GM23338 (cell line): ENCODE measurements at regions not wholly inside any gene's neighbourhood (a gene's known extent, or its start where the extent isn't known, plus 50 kb on each side); places are given as distances from the start of the nearest gene placed in this dataset.

Experiments
- ATAC-seq: fragments of 200-7000 bp; cut with Tn5 transposase; 3 replicates; pipeline ENCODE4 v1.9.1; 2020
- DNase-seq: peaks from one replicate; pipeline ENCODE4 v3.0.0-alpha.2; 2015; ENCODE audit warnings: low spot score
- H2AFZ ChIP-seq: fragments of 200-600 bp; sonication (generic); 2 replicates; pipeline ENCODE4 v1.8.0; 2016; ENCODE audit warnings: antibody characterized with exemption, mild to moderate bottlenecking, moderate library complexity
- H3F3A ChIP-seq: fragments of 200-600 bp; sonication (generic); replicated peaks from 2 replicates; pipeline ENCODE4 v1.8.0; 2017; ENCODE audit warnings: antibody characterized with exemption, mixed run types, low read depth
- H3K27ac ChIP-seq: fragments of 200-600 bp; sonication (generic); 2 replicates; pipeline ENCODE4 v1.6.1; 2016; ENCODE audit warnings: low read depth
- H3K27me3 ChIP-seq: fragments of 200-600 bp; sonication (generic); 2 replicates; pipeline ENCODE4 v1.8.0; 2016; ENCODE audit warnings: mild to moderate bottlenecking, mixed run types, moderate library complexity; ENCODE audit not compliant: insufficient read depth
- H3K36me3 ChIP-seq: fragments of 200-600 bp; sonication (generic); 2 replicates; pipeline ENCODE4 v1.8.0; 2016; ENCODE audit warnings: mild to moderate bottlenecking; ENCODE audit not compliant: insufficient read depth
- H3K4me1 ChIP-seq: fragments of 200-600 bp; sonication (generic); 2 replicates; pipeline ENCODE4 v1.8.0; 2016; ENCODE audit warnings: mild to moderate bottlenecking, moderate library complexity; ENCODE audit not compliant: insufficient read depth
- H3K4me2 ChIP-seq: fragments of 200-600 bp; sonication (generic); 2 replicates; pipeline ENCODE4 v1.7.1; 2017; ENCODE audit warnings: mixed run types
- H3K4me3 ChIP-seq: fragments of 200-600 bp; sonication (generic); 2 replicates; pipeline ENCODE4 v1.6.1; 2016; ENCODE audit warnings: mixed run types
- H3K79me2 ChIP-seq: fragments of 200-600 bp; sonication (generic); replicated peaks from 2 replicates; pipeline ENCODE4 v1.8.0; 2017; ENCODE audit warnings: mild to moderate bottlenecking; ENCODE audit not compliant: insufficient read depth
- H3K9me2 ChIP-seq: fragments of 200-600 bp; sonication (generic); 2 replicates; pipeline ENCODE4 v1.8.0; 2017; ENCODE audit not compliant: insufficient read depth
- H4K20me1 ChIP-seq: fragments of 200-600 bp; sonication (generic); replicated peaks from 2 replicates; pipeline ENCODE4 v1.8.0; 2017; ENCODE audit warnings: mild to moderate bottlenecking; ENCODE audit not compliant: insufficient read depth
- H3K27ac Mint-ChIP-seq: 2 replicates; pipeline ENCODE4 v1.8.0; 2020; ENCODE audit warnings: inconsistent platforms, mild to moderate bottlenecking, moderate library complexity, mixed read lengths
- H3K27me3 Mint-ChIP-seq: 3 replicates; pipeline ENCODE4 v1.8.0; 2022; ENCODE audit warnings: low read depth, mild to moderate bottlenecking, moderate library complexity, mixed read lengths, inconsistent platforms; ENCODE audit not compliant: insufficient read depth, poor library complexity
- H3K36me3 Mint-ChIP-seq: 3 replicates; pipeline ENCODE4 v1.8.0; 2021; ENCODE audit warnings: low read depth, mild to moderate bottlenecking, inconsistent platforms, moderate library complexity, mixed read lengths
- H3K4me1 Mint-ChIP-seq: 3 replicates; pipeline ENCODE4 v1.8.0; 2020; ENCODE audit warnings: mild to moderate bottlenecking, inconsistent platforms, mixed read lengths
- H3K4me3 Mint-ChIP-seq: 3 replicates; pipeline ENCODE4 v1.8.0; 2021; ENCODE audit warnings: moderate library complexity, mild to moderate bottlenecking, inconsistent platforms, mixed read lengths
- H3K9me3 Mint-ChIP-seq: 3 replicates; pipeline ENCODE4 v1.8.0; 2020; ENCODE audit warnings: moderate library complexity, mild to moderate bottlenecking, inconsistent platforms, mixed read lengths
- CREB1 ChIP-seq: fragments of 250-450 bp; sonication (Bioruptor Pico); IDR thresholded peaks from 2 replicates; pipeline ENCODE4 v1.5.0; 2020; ENCODE audit warnings: low read depth, mild to moderate bottlenecking, moderate library complexity
- EZH2 ChIP-seq: fragments of 200-600 bp; sonication (generic); IDR thresholded peaks from one replicate; pipeline ENCODE4 v1.8.0; 2017; ENCODE audit warnings: antibody characterized with exemption, mild to moderate bottlenecking, low read depth; ENCODE audit not compliant: unreplicated experiment
- EZH2phosphoT487 ChIP-seq: fragments of 200-600 bp; sonication (generic); IDR thresholded peaks from one replicate; pipeline ENCODE4 v1.8.1; 2018; ENCODE audit warnings: antibody characterized with exemption; ENCODE audit not compliant: unreplicated experiment
- NANOG ChIP-seq: IDR thresholded peaks from 2 replicates; pipeline ENCODE4 v1.6.1; 2016; ENCODE audit warnings: antibody characterized with exemption, borderline replicate concordance
- POLR2AphosphoS5 ChIP-seq: IDR thresholded peaks from 2 replicates; pipeline ENCODE4 v1.6.1; 2016; ENCODE audit warnings: antibody characterized with exemption, low read depth
- STAT1 ChIP-seq: IDR thresholded peaks from one replicate; pipeline ENCODE4 v1.6.1; 2016; ENCODE audit warnings: antibody characterized with exemption; ENCODE audit not compliant: unreplicated experiment
- ZNF114 ChIP-seq: fragments of 250-450 bp; sonication (Bioruptor Pico); IDR thresholded peaks from 2 replicates; pipeline ENCODE4 v1.5.0; 2020; ENCODE audit warnings: mild to moderate bottlenecking, moderate library complexity
- ZNF331 ChIP-seq: fragments of 250-450 bp; sonication (Bioruptor Pico); IDR thresholded peaks from 2 replicates; pipeline ENCODE4 v1.5.0; 2020; ENCODE audit warnings: low read depth, mild to moderate bottlenecking, moderate library complexity
- TF ChIP-seq, protein P1 (sequence below): fragments of 250-450 bp; sonication (Bioruptor Pico); IDR thresholded peaks from 2 replicates; pipeline ENCODE4 v1.5.0; 2020; ENCODE audit warnings: mild to moderate bottlenecking, moderate library complexity
- TF ChIP-seq, protein P2 (sequence below): IDR thresholded peaks from one replicate; pipeline ENCODE4 v1.6.1; 2018; ENCODE audit warnings: antibody characterized with exemption; ENCODE audit not compliant: unreplicated experiment
- TF ChIP-seq, protein P3 (sequence below): IDR thresholded peaks from 2 replicates; pipeline ENCODE4 v1.6.1; 2016; ENCODE audit warnings: antibody characterized with exemption
- TF ChIP-seq, protein P4 (sequence below), 2 experiments: fragments of 200-600 bp in 1 of 2; sonication (generic) in 1 of 2; conservative IDR thresholded peaks; 2 replicates each; pipeline versions ENCODE4 v1.5.1 to v1.6.1; 2016 to 2017; ENCODE audit warnings: antibody characterized with exemption in 2 of 2, low read depth in 2 of 2, mild to moderate bottlenecking in 2 of 2, moderate library complexity in 1 of 2

DNA sequence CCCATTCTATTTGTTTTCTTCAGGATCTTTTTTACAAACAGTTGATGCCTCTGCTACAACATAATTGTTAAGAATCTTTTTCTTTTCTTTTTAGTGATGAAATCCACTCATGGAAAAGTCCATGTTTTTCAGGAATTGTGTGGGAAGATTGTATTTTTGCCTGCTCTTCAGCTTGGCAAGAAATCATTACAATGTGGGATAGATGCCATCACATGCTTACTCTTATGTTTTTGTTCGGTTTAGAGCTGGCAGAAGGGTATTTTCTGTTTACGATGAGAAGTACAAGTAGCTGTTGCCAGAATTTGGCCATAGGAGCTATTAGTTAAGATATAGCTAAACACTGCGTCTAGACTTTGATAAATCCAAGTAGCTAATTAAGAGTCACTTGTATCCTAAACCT lies 2585.3 kb downstream of the ARAP2 start (continued):
- TF ChIP-seq, protein P1, sequence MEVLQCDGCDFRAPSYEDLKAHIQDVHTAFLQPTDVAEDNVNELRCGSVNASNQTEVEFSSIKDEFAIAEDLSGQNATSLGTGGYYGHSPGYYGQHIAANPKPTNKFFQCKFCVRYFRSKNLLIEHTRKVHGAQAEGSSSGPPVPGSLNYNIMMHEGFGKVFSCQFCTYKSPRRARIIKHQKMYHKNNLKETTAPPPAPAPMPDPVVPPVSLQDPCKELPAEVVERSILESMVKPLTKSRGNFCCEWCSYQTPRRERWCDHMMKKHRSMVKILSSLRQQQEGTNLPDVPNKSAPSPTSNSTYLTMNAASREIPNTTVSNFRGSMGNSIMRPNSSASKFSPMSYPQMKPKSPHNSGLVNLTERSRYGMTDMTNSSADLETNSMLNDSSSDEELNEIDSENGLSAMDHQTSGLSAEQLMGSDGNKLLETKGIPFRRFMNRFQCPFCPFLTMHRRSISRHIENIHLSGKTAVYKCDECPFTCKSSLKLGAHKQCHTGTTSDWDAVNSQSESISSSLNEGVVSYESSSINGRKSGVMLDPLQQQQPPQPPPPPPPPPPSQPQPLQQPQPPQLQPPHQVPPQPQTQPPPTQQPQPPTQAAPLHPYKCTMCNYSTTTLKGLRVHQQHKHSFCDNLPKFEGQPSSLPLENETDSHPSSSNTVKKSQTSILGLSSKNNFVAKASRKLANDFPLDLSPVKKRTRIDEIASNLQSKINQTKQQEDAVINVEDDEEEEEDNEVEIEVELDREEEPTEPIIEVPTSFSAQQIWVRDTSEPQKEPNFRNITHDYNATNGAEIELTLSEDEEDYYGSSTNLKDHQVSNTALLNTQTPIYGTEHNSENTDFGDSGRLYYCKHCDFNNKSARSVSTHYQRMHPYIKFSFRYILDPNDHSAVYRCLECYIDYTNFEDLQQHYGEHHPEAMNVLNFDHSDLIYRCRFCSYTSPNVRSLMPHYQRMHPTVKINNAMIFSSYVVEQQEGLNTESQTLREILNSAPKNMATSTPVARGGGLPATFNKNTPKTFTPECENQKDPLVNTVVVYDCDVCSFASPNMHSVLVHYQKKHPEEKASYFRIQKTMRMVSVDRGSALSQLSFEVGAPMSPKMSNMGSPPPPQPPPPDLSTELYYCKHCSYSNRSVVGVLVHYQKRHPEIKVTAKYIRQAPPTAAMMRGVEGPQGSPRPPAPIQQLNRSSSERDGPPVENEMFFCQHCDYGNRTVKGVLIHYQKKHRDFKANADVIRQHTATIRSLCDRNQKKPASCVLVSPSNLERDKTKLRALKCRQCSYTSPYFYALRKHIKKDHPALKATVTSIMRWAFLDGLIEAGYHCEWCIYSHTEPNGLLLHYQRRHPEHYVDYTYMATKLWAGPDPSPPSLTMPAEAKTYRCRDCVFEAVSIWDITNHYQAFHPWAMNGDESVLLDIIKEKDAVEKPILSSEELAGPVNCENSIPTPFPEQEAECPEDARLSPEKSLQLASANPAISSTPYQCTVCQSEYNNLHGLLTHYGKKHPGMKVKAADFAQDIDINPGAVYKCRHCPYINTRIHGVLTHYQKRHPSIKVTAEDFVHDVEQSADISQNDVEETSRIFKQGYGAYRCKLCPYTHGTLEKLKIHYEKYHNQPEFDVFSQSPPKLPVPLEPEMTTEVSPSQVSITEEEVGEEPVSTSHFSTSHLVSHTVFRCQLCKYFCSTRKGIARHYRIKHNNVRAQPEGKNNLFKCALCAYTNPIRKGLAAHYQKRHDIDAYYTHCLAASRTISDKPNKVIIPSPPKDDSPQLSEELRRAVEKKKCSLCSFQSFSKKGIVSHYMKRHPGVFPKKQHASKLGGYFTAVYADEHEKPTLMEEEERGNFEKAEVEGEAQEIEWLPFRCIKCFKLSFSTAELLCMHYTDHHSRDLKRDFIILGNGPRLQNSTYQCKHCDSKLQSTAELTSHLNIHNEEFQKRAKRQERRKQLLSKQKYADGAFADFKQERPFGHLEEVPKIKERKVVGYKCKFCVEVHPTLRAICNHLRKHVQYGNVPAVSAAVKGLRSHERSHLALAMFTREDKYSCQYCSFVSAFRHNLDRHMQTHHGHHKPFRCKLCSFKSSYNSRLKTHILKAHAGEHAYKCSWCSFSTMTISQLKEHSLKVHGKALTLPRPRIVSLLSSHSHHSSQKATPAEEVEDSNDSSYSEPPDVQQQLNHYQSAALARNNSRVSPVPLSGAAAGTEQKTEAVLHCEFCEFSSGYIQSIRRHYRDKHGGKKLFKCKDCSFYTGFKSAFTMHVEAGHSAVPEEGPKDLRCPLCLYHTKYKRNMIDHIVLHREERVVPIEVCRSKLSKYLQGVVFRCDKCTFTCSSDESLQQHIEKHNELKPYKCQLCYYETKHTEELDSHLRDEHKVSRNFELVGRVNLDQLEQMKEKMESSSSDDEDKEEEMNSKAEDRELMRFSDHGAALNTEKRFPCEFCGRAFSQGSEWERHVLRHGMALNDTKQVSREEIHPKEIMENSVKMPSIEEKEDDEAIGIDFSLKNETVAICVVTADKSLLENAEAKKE (CRISPR knock-in tag) = no peak
- TF ChIP-seq EZH2phosphoT487 (no peak), STAT1 (no peak)

DNA sequence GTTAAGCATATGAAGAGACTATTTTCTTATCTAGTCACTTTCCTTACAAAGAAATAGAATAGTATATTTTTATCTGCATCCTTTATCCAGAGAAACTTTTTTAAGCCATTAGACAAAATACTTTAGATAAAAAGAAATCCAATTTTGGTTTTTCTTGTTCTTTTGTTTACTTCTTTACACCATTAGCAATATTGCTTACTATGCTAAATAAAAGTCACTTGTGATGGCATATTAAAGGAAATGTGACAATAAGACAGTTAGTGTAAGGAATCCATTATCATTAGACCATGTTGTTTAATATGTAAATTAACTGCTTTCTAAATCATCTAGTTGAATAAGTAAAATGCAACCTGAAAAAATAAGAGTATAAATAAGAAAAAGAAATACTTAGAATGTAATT lies 2582.7 kb downstream of the ARAP2 start:
- Mint-ChIP-seq H3K27me3 (peaks cover 4% of the 10 kb centered on the region), H3K4me3 (no peak overlapping the region), H3K4me1 (no peaks in the 10 kb centered on the region), H3K27ac (no peak overlapping the region), H3K36me3 (peaks cover 31% of the 10 kb centered on the region; the same call in 2 of the 3 replicates), H3K9me3 (peaks cover 47% of the 10 kb centered on the region)
- no peak for ATAC-seq
- Histone ChIP-seq H3K9me2 (no peaks in the 10 kb centered on the region), H3K4me1 (no peaks in the 10 kb centered on the region), H2AFZ (no peak overlapping the region), H3K27ac (no peak overlapping the region), H4K20me1 (no peaks in the 10 kb centered on the region), H3K36me3 (no peaks in the 10 kb centered on the region; the same call in 1 of the 2 replicates), H3K4me2 (no peak overlapping the region), H3K79me2 (no peaks in the 10 kb centered on the region), H3K27me3 (no peaks in the 10 kb centered on the region), H3F3A (no peaks in the 10 kb centered on the region), H3K4me3 (no peak overlapping the region)
- DNase-seq = no peak
- TF ChIP-seq EZH2phosphoT487 (no peak), STAT1 (no peak), ZNF114 (CRISPR knock-in tag) (no peak), EZH2 (no peak), ZNF331 (CRISPR knock-in tag) (no peak), NANOG (no peak), POLR2AphosphoS5 (no peak), CREB1 (no peak)
- TF ChIP-seq, protein P2, sequence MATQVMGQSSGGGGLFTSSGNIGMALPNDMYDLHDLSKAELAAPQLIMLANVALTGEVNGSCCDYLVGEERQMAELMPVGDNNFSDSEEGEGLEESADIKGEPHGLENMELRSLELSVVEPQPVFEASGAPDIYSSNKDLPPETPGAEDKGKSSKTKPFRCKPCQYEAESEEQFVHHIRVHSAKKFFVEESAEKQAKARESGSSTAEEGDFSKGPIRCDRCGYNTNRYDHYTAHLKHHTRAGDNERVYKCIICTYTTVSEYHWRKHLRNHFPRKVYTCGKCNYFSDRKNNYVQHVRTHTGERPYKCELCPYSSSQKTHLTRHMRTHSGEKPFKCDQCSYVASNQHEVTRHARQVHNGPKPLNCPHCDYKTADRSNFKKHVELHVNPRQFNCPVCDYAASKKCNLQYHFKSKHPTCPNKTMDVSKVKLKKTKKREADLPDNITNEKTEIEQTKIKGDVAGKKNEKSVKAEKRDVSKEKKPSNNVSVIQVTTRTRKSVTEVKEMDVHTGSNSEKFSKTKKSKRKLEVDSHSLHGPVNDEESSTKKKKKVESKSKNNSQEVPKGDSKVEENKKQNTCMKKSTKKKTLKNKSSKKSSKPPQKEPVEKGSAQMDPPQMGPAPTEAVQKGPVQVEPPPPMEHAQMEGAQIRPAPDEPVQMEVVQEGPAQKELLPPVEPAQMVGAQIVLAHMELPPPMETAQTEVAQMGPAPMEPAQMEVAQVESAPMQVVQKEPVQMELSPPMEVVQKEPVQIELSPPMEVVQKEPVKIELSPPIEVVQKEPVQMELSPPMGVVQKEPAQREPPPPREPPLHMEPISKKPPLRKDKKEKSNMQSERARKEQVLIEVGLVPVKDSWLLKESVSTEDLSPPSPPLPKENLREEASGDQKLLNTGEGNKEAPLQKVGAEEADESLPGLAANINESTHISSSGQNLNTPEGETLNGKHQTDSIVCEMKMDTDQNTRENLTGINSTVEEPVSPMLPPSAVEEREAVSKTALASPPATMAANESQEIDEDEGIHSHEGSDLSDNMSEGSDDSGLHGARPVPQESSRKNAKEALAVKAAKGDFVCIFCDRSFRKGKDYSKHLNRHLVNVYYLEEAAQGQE = no peak
- TF ChIP-seq, protein P3, sequence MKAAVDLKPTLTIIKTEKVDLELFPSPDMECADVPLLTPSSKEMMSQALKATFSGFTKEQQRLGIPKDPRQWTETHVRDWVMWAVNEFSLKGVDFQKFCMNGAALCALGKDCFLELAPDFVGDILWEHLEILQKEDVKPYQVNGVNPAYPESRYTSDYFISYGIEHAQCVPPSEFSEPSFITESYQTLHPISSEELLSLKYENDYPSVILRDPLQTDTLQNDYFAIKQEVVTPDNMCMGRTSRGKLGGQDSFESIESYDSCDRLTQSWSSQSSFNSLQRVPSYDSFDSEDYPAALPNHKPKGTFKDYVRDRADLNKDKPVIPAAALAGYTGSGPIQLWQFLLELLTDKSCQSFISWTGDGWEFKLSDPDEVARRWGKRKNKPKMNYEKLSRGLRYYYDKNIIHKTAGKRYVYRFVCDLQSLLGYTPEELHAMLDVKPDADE = no peak
- TF ChIP-seq, protein P4, sequence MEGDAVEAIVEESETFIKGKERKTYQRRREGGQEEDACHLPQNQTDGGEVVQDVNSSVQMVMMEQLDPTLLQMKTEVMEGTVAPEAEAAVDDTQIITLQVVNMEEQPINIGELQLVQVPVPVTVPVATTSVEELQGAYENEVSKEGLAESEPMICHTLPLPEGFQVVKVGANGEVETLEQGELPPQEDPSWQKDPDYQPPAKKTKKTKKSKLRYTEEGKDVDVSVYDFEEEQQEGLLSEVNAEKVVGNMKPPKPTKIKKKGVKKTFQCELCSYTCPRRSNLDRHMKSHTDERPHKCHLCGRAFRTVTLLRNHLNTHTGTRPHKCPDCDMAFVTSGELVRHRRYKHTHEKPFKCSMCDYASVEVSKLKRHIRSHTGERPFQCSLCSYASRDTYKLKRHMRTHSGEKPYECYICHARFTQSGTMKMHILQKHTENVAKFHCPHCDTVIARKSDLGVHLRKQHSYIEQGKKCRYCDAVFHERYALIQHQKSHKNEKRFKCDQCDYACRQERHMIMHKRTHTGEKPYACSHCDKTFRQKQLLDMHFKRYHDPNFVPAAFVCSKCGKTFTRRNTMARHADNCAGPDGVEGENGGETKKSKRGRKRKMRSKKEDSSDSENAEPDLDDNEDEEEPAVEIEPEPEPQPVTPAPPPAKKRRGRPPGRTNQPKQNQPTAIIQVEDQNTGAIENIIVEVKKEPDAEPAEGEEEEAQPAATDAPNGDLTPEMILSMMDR (conservative IDR thresholded peaks at IDR 0.05; ENCODE audit: low read depth in 2 of 2) = no peak
